Endothelial cell of umbilical vein (primary cell): ENCODE measurements at regions not wholly inside any gene's neighbourhood (a gene's known extent, or its start where the extent isn't known, plus 50 kb on each side); places are given as distances from the start of the nearest gene placed in this dataset.

Source experiments
- BruUV-seq: library from RNA; stranded (reverse); fragments of 400-500 nt; replicated peaks from 2 replicates; lab custom pipeline; 2021; lab: Mats Ljungman, UMichigan
- CTCF ChIA-PET: fragments of 300-600, 350-600 bp; sonication (Branson Sonifier 250); formaldehyde crosslinking; loops from one replicate; lab custom pipeline; 2021; ENCODE audit warnings: antibody characterized with exemption, inconsistent platforms; lab: Charles Lee
- POLR2A ChIA-PET: fragments of 300-600, 350-600 bp; sonication (Branson Sonifier 250); formaldehyde crosslinking; loops from one replicate; lab custom pipeline; 2021; ENCODE audit warnings: antibody characterized with exemption, inconsistent platforms; lab: Charles Lee
- DNase-seq: peaks from one replicate; pipeline ENCODE4 v3.0.0-alpha.2; 2011; ENCODE audit warnings: low read depth, low spot score
- FAIRE-seq: peaks from 2 replicates; lab custom pipeline; 2011; peaks lifted over from hg19 to GRCh38; lab: Jason Lieb, UNC
- H2AFZ ChIP-seq: 2 replicates; pipeline ENCODE4 v1.6.0; 2012; ENCODE audit warnings: low read depth, low read length, control low read depth, inconsistent platforms
- H3K27ac ChIP-seq: 2 replicates; pipeline ENCODE4 v1.5.1; 2011; ENCODE audit warnings: low read depth, mild to moderate bottlenecking, control low read depth, low read length, moderate library complexity; ENCODE audit not compliant: insufficient read depth
- H3K27me3 ChIP-seq, 2 experiments: 2 replicates each; pipeline versions ENCODE4 v1.6.0 to v1.6.1; 2011; ENCODE audit warnings: low read length in 2 of 2, mixed read lengths in 1 of 2; ENCODE audit not compliant: control insufficient read depth in 2 of 2, insufficient read depth in 2 of 2
- H3K36me3 ChIP-seq, 2 experiments: 2 replicates in 1 of 2; 3 replicates in 1 of 2; pipeline ENCODE4 v1.5.1; 2011; ENCODE audit warnings: low read length in 2 of 2, mild to moderate bottlenecking in 1 of 2, moderate library complexity in 1 of 2; ENCODE audit not compliant: control insufficient read depth in 2 of 2, insufficient read depth in 2 of 2; ENCODE audit errors: extremely low read depth in 1 of 2
- H3K4me1 ChIP-seq: 3 replicates; pipeline ENCODE4 v1.5.1; 2011; ENCODE audit warnings: mild to moderate bottlenecking, low read length; ENCODE audit not compliant: control insufficient read depth, insufficient read depth; ENCODE audit errors: extremely low read depth
- H3K4me2 ChIP-seq: 2 replicates; pipeline ENCODE4 v1.6.1; 2011; ENCODE audit warnings: low read length, control low read depth, mixed read lengths; ENCODE audit not compliant: insufficient read depth
- H3K4me3 ChIP-seq, 3 experiments: fragments of 200-600 bp in 1 of 3; sonication (generic), shearing (Covaris generic) in 1 of 3; replicated peaks in 1 of 3; 2 replicates each; pipeline ENCODE4 v1.5.1; 2011 to 2016; ENCODE audit warnings: control low read depth in 3 of 3, low read length in 3 of 3, mild to moderate bottlenecking in 2 of 3, inconsistent platforms in 1 of 3, low read depth in 1 of 3, moderate library complexity in 1 of 3; ENCODE audit not compliant: insufficient read depth in 1 of 3
- H3K79me2 ChIP-seq: 2 replicates; pipeline ENCODE4 v1.6.0; 2012; ENCODE audit warnings: low read length, inconsistent platforms; ENCODE audit not compliant: control insufficient read depth, insufficient read depth
- H3K9ac ChIP-seq: replicated peaks from 2 replicates; pipeline ENCODE3; 2011; ENCODE audit warnings: low read length, control low read depth; ENCODE audit not compliant: insufficient read depth; ENCODE audit errors: extremely low read depth
- H3K9me1 ChIP-seq: replicated peaks from 3 replicates; pipeline ENCODE4 v1.6.0; 2011; ENCODE audit warnings: mild to moderate bottlenecking, low read length; ENCODE audit not compliant: control insufficient read depth, insufficient read depth; ENCODE audit errors: extremely low read depth
- H3K9me3 ChIP-seq: replicated peaks from 2 replicates; pipeline ENCODE4 v1.5.1; 2012; ENCODE audit warnings: low read length, inconsistent platforms; ENCODE audit not compliant: control insufficient read depth, insufficient read depth
- H4K20me1 ChIP-seq: replicated peaks from 2 replicates; pipeline ENCODE3; 2011; ENCODE audit warnings: mild to moderate bottlenecking, low read length; ENCODE audit not compliant: control insufficient read depth, insufficient read depth; ENCODE audit errors: extremely low read depth
- EZH2 ChIP-seq: IDR thresholded peaks from 2 replicates; pipeline ENCODE4 v1.6.1; 2012; ENCODE audit warnings: borderline replicate concordance, low read depth, mild to moderate bottlenecking, moderate library complexity, low read length, inconsistent platforms; ENCODE audit not compliant: severe bottlenecking
- FOS ChIP-seq: IDR thresholded peaks from 2 replicates; pipeline ENCODE4 v1.6.1; 2011; ENCODE audit warnings: mild to moderate bottlenecking, low read length, moderate library complexity, borderline replicate concordance; ENCODE audit not compliant: insufficient read depth
- GATA2 ChIP-seq: IDR thresholded peaks from 2 replicates; pipeline ENCODE4 v1.7.0; 2011; ENCODE audit warnings: low read depth, mild to moderate bottlenecking, moderate library complexity, mixed read lengths, low read length; ENCODE audit not compliant: insufficient read length, insufficient read depth
- JUN ChIP-seq: IDR thresholded peaks from 2 replicates; pipeline ENCODE4 v1.6.1; 2011; ENCODE audit warnings: borderline replicate concordance, low read depth; ENCODE audit not compliant: insufficient read length, insufficient read depth
- MYC ChIP-seq: IDR thresholded peaks from one replicate; pipeline ENCODE4 v1.6.1; 2011; ENCODE audit warnings: mild to moderate bottlenecking, low read depth, low read length
- POLR2A ChIP-seq: IDR thresholded peaks from 2 replicates; pipeline ENCODE4 v1.6.1; 2012; ENCODE audit warnings: low read depth, mild to moderate bottlenecking, control low read depth, low read length
- POLR2AphosphoS5 ChIP-seq: IDR thresholded peaks from 2 replicates; pipeline ENCODE4 v1.6.1; 2012; ENCODE audit warnings: low read depth, mild to moderate bottlenecking, control low read depth, low read length, moderate library complexity; ENCODE audit not compliant: insufficient read depth
- dilution Hi-C: fragments of 300-500 bp; cut with MboI; formaldehyde crosslinking; loops from one replicate; pipeline ENCODE4 v1.15.0; 2019; ENCODE audit warnings: low sequenced_read_pairs; ENCODE audit not compliant: extremely low pct_ligation_motif_present
- intact Hi-C: fragments of 100-400 bp; cut with micrococcal nuclease; formaldehyde crosslinking; loops from one replicate; pipeline ENCODE4 v1.10.0; 2022
- TF ChIP-seq, protein P1 (sequence below), 2 donors: IDR thresholded peaks; 1 replicate in 1 of 2; 2 replicates in 1 of 2; pipeline ENCODE4 v1.5.1; 2011; ENCODE audit warnings: low read length in 2 of 2, mild to moderate bottlenecking in 2 of 2, moderate library complexity in 2 of 2, control low read depth in 1 of 2, inconsistent platforms in 1 of 2, low read depth in 1 of 2; ENCODE audit not compliant: insufficient read depth in 1 of 2; ENCODE audit errors: extremely low read depth in 1 of 2
- TF ChIP-seq, protein P2 (sequence below): IDR thresholded peaks from 2 replicates; pipeline ENCODE4 v1.6.1; 2011; ENCODE audit not compliant: insufficient read depth, insufficient read length

DNA sequence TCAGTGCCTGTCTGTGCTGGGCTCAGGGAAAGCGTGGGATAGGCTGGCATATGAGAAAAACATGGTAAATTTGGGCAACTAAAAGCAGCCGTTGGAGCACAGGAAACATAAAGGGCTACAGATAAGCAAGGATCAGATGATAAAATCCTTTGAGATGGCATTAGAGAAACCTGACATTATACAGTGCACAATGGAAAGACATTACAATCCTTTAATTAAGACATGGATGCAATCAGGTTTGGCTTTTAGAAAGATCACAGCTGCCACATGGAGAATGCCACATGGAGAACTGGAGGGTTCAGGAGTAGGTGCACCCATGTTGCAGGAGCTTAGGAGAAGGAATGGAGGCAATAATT lies 117.3 kb downstream of the CDC42EP3 start:
- H2AFZ ChIP-seq: no peak overlapping the region
- no TSS peak for BruUV-seq
- no peak overlapping the region for H3K4me2 ChIP-seq
- H3K9ac ChIP-seq: no peak overlapping the region
- no peak for DNase-seq
- H3K4me1 ChIP-seq: no peaks in the 10 kb centered on the region
- ChIA-PET CTCF (interaction anchor here (1.5 kb wide), 1 partner anchor 323 kb away, joined by 6 read pairs; no protein-coding TSS in a partner anchor), POLR2A (no interaction called here)
- no peaks in the 10 kb centered on the region for H3K27me3 ChIP-seq
- FAIRE-seq: no peak
- no peak overlapping the region for H3K4me3 ChIP-seq
- H3K9me3 ChIP-seq: no peaks in the 10 kb centered on the region
- intact Hi-C loops: no loop called here
- H4K20me1 ChIP-seq: no peaks in the 10 kb centered on the region
- TF ChIP-seq POLR2AphosphoS5 (no peak), JUN (no peak), FOS (no peak), MYC (no peak), GATA2 (no peak), EZH2 (no peak), POLR2A (no peak)
- TF ChIP-seq, protein P1, sequence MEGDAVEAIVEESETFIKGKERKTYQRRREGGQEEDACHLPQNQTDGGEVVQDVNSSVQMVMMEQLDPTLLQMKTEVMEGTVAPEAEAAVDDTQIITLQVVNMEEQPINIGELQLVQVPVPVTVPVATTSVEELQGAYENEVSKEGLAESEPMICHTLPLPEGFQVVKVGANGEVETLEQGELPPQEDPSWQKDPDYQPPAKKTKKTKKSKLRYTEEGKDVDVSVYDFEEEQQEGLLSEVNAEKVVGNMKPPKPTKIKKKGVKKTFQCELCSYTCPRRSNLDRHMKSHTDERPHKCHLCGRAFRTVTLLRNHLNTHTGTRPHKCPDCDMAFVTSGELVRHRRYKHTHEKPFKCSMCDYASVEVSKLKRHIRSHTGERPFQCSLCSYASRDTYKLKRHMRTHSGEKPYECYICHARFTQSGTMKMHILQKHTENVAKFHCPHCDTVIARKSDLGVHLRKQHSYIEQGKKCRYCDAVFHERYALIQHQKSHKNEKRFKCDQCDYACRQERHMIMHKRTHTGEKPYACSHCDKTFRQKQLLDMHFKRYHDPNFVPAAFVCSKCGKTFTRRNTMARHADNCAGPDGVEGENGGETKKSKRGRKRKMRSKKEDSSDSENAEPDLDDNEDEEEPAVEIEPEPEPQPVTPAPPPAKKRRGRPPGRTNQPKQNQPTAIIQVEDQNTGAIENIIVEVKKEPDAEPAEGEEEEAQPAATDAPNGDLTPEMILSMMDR (IDR thresholded peaks at IDR 0.05; ENCODE audit: extremely low read depth in 1 of 2, insufficient read depth in 1 of 2, low read depth in 1 of 2, low read length in 2 of 2): no peak
- TF ChIP-seq, protein P2, sequence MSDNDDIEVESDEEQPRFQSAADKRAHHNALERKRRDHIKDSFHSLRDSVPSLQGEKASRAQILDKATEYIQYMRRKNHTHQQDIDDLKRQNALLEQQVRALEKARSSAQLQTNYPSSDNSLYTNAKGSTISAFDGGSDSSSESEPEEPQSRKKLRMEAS: no peak
- no peaks in the 10 kb centered on the region for H3K9me1 ChIP-seq
- no peaks in the 10 kb centered on the region for H3K79me2 ChIP-seq
- dilution Hi-C loops: no loop called here
- no peak overlapping the region for H3K27ac ChIP-seq
- H3K36me3 ChIP-seq: no peaks in the 10 kb centered on the region
